Right lobe of liver (tissue), 6 donors: ENCODE measurements at regions not wholly inside any gene's neighbourhood (a gene's known extent, or its start where the extent isn't known, plus 50 kb on each side); places are given as distances from the start of the nearest gene placed in this dataset.
"Not testable (repeated sequence)": the region's sequence is repeated elsewhere in the genome, so short reads cannot be mapped to it uniquely, and the experiment has no call there.

Source experiments
- ATAC-seq, 4 donors: fragments of 200-7000 bp; cut with Tn5 transposase; one replicate each; pipeline ENCODE4 v1.9.1; 2020; ENCODE audit warnings: mild to moderate bottlenecking in 4 of 4, moderate library complexity in 4 of 4
- DNase-seq, 3 donors: peaks; one replicate each; pipeline ENCODE4 v3.0.0-alpha.2; 2020
- H3K27ac ChIP-seq, 3 donors: fragments of 200-600 bp; one replicate each; pipeline ENCODE4 v1.8.0; 2022
- H3K27me3 ChIP-seq, 2 donors: fragments of 200-600 bp; one replicate each; pipeline ENCODE4 v1.8.0; 2022
- H3K36me3 ChIP-seq, 4 donors: fragments of 200-600 bp; sonication (generic) in 1 of 4; one replicate each; pipeline versions ENCODE4 v1.5.1 to v1.8.0; 2017 to 2022; ENCODE audit warnings: control low read depth in 1 of 4
- H3K4me1 ChIP-seq, 4 donors: fragments of 200-600 bp; sonication (generic) in 1 of 4; one replicate each; pipeline versions ENCODE4 v1.5.1 to v1.8.0; 2017 to 2022; ENCODE audit warnings: control low read depth in 1 of 4
- H3K4me3 ChIP-seq, 3 donors: fragments of 200-600 bp; one replicate each; pipeline ENCODE4 v1.8.0; 2022
- H3K9me3 ChIP-seq, 4 donors: fragments of 200-600 bp; sonication (generic) in 1 of 4; one replicate each; pipeline versions ENCODE4 v1.5.1 to v1.8.0; 2017 to 2022; ENCODE audit warnings: control low read depth in 1 of 4
- POLR2A ChIP-seq: fragments of 450-650 bp; IDR thresholded peaks from one replicate; pipeline ENCODE4 v1.6.1; 2017; ENCODE audit warnings: antibody characterized with exemption, mild to moderate bottlenecking
- WGBS: methylation state at CpG from one replicate; pipeline ENCODE4 v1.1.6; 2018; ENCODE audit warnings: low coverage, low lambda C conversion rate; ENCODE audit not compliant: insufficient coverage; ENCODE audit errors: missing lambda C conversion rate; 5-methylcytosine and 5-hydroxymethylcytosine counted together
- intact Hi-C, 2 donors: fragments of 100-400 bp; cut with DNase I; formaldehyde crosslinking; loops; one replicate each; pipeline versions ENCODE4 v1.11.2 to v1.14.1; 2022
- TF ChIP-seq, protein P1 (sequence below), 4 donors: fragments of 200-600 bp in 3 of 4; fragments of 450-650 bp in 1 of 4; IDR thresholded peaks; one replicate each; pipeline versions ENCODE4 v1.5.1 to v1.8.0; 2016 to 2022; ENCODE audit warnings: antibody characterized with exemption in 4 of 4, mild to moderate bottlenecking in 2 of 4
- donor health status: DM: no; HTN: yes; CAD: no.
- donor health status: DM: no; HTN: no; CAD: no.
- donor health status: DM: no; HTN: no; CAD: no.
- donor health status: DM: no; HTN: yes; CAD: no.
- donor health status: DM: no; HTN: yes; CAD: no.

DNA sequence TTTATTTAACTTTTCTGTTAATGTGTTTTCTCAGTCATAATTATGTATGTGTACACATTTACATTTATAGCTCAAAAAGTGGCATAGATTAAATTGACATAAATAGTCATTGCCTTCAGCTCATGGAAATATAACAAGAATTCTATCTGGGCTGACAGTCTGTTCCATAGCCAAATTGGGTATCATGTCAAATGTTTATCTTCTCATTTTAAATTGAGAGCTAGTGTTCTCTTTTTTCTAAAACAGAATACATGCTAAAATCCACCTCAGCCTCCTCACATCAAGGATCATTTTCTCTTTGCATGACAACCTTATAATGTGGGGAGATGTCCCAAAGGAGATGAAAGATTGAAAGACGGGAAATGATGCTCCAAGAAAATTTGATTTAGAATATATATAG lies 144.1 kb upstream of the BCHE start:
- 45% methylated on average over 1 of the region's 1 CpG for WGBS
- Histone ChIP-seq H3K4me3 (no peak overlapping the region), H3K27me3 (no peaks in the 10 kb centered on the region), H3K9me3 (no peaks in the 10 kb centered on the region), H3K4me1 (no peaks in the 10 kb centered on the region), H3K36me3 (no peaks in the 10 kb centered on the region), H3K27ac (no peak overlapping the region)
- ATAC-seq (no peak), DNase-seq (no peak)
- no peak for TF ChIP-seq POLR2A
- TF ChIP-seq, protein P1, sequence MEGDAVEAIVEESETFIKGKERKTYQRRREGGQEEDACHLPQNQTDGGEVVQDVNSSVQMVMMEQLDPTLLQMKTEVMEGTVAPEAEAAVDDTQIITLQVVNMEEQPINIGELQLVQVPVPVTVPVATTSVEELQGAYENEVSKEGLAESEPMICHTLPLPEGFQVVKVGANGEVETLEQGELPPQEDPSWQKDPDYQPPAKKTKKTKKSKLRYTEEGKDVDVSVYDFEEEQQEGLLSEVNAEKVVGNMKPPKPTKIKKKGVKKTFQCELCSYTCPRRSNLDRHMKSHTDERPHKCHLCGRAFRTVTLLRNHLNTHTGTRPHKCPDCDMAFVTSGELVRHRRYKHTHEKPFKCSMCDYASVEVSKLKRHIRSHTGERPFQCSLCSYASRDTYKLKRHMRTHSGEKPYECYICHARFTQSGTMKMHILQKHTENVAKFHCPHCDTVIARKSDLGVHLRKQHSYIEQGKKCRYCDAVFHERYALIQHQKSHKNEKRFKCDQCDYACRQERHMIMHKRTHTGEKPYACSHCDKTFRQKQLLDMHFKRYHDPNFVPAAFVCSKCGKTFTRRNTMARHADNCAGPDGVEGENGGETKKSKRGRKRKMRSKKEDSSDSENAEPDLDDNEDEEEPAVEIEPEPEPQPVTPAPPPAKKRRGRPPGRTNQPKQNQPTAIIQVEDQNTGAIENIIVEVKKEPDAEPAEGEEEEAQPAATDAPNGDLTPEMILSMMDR (IDR thresholded peaks at IDR 0.05): no peak
- intact Hi-C loops: no loop called here

DNA sequence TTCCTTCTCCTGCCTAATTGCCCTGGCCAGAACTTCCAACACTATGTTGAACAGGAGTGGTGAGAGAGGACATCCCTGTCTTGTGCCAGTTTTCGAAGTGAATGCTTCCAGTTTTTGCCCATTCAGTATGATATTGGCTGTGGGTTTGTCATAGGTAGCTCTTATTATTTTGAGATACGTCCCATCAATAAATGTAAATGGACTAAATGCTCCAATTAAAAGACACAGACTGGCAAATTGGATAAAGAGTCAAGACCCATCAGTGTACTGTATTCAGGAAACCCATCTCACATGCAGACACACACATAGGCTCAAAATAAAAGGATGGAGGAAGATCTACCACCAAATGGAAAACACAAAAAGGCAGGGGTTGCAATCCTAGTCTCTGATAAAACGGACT lies 123.6 kb upstream of the BCHE start:
- H3K27ac ChIP-seq, H3K4me3 ChIP-seq, H3K4me1 ChIP-seq, intact Hi-C loops, H3K27me3 ChIP-seq, ATAC-seq, DNase-seq, H3K9me3 ChIP-seq, H3K36me3 ChIP-seq: not testable (repeated sequence)
- 37% methylated on average over 3 of the region's 3 CpGs for WGBS

DNA sequence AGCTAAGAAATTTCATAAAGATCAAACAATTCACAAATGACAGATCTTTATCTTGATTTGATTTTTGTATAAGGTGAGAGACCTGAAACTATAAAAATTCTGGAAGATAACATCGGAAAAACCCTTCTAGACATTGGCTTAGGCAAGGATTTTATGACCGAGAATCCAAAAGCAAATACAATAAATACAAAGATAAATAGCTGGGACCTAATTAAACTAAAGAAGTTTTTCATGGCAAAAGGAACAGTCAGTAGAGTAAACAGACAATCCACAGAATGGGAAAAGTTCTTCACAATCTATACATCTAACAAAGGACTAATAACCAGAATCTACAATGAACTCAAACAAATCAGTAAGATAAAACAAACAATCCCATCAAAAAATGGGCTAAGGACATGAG lies 116.9 kb upstream of the BCHE start:
- 80% methylated on average over 2 of the region's 2 CpGs for WGBS
- Histone ChIP-seq H3K4me1 (no peaks in the 10 kb centered on the region), H3K27ac (no peak overlapping the region), H3K36me3 (no peaks in the 10 kb centered on the region), H3K27me3 (no peaks in the 10 kb centered on the region), H3K9me3 (no peaks in the 10 kb centered on the region), H3K4me3 (no peak overlapping the region)
- TF ChIP-seq, protein P1 (IDR thresholded peaks at IDR 0.05): no peak
- no peak for TF ChIP-seq POLR2A
- intact Hi-C loops: no loop called here
- no peak for DNase-seq
- no peak for ATAC-seq

DNA sequence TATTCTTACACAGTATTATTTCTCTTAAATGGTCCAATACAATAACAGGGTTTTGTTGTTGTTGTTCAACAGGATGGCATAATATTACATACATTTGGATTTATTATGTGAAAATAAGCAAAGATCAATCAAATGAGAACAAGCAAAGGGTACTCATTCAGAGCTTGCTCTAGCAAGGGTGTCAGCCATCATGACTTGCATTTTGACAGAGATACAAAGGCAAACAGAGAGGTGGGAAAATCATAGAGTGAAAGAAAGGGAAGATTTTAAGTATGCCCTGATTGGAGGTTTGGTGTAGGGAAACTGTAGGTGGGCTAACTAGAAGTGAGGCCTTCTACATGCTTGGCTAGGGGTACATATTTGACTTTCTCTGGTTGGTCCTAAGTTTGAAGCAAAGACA lies 109.1 kb upstream of the BCHE start:
- Histone ChIP-seq H3K4me3 (no peak overlapping the region), H3K9me3 (no peaks in the 10 kb centered on the region), H3K27me3 (no peaks in the 10 kb centered on the region), H3K27ac (no peak overlapping the region), H3K36me3 (no peaks in the 10 kb centered on the region), H3K4me1 (no peaks in the 10 kb centered on the region)
- intact Hi-C loops: no loop called here
- TF ChIP-seq, protein P1 (IDR thresholded peaks at IDR 0.05): no peak
- TF ChIP-seq POLR2A: no peak
- DNase-seq (no peak), ATAC-seq (no peak)

DNA sequence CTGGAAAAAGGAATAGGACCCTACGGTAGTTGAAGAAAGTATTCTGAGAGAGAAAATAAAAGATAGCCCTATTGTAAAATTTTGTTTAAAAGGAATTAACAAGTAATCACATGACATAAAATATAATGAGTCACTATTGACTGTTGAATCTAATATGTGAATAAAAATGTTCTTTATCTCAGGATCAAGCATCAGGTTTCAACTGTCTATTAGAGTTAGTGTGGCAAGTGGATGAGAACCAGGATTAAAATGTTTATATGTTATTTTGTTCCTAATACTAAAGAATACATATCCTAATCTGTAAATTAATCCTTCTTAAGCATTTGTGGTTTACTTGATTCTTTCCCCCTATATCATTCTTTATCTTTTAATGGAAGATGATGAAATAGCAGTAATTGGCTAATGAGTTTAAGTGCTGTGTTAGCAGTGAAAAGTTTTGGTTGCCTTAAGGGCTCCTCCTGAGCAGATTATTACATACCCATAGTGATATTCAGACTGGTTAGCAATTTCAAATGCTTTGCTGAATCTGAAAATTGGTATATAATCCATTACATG lies 101.8 kb upstream of the BCHE start:
- DNase-seq (no peak), ATAC-seq (no peak)
- WGBS: 85% methylated on average over 1 of the region's 1 CpG
- intact Hi-C loops: no loop called here
- H3K27ac ChIP-seq: no peak overlapping the region
- no peaks in the 10 kb centered on the region for H3K36me3 ChIP-seq
- no peak for TF ChIP-seq POLR2A
- TF ChIP-seq, protein P1 (IDR thresholded peaks at IDR 0.05): no peak
- no peak overlapping the region for H3K4me3 ChIP-seq
- no peaks in the 10 kb centered on the region for H3K4me1 ChIP-seq
- H3K27me3 ChIP-seq: no peaks in the 10 kb centered on the region
- H3K9me3 ChIP-seq: no peaks in the 10 kb centered on the region

DNA sequence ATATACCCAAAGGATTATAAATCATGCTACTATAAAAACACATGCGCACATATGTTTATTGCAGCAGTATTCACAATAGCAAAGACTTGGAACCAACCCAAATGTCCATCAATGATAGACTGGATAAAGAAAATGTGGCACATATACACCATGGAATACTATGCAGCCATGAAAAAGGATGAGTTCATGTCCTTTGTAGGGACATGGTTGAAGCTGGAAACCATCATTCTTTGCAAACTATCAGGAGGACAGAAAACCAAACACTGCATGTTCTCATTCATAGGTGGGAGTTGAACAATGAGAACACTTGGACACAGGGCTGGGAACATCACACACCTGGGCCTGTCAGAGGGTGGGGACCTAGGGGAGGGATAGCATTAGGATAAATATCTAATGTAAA lies 98.9 kb upstream of the BCHE start:
- H3K27me3 ChIP-seq, intact Hi-C loops, ATAC-seq, H3K4me3 ChIP-seq, H3K36me3 ChIP-seq, H3K4me1 ChIP-seq, H3K9me3 ChIP-seq, DNase-seq, H3K27ac ChIP-seq: not testable (repeated sequence)
- 89% methylated on average over 1 of the region's 1 CpG for WGBS

DNA sequence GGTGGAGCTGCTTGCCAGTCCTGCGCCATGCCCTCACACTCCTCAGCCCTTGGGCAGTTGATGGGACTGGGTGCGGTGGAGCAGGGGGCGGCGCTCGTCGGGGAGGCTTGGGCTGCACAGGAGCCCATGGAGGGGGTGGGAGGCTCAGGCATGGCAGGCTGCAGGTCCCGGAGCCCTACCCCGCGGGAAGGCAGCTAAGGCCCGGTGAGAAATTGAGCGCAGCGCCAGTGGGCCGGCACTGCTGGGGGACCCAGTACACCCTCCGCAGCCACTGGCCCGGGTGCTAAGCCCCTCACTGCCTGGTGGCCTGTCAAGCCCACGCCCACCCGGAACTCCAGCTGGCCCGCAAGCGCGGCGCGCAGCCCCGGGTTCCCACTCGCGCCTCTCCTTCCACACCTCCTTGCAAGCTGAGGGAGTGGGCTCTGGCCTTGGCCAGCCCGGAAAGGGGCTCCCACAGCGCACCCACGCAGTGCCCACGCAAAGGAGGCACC lies 87.1 kb upstream of the BCHE start:
- H3K36me3 ChIP-seq, H3K27ac ChIP-seq, H3K4me3 ChIP-seq, intact Hi-C loops, H3K4me1 ChIP-seq, ATAC-seq, H3K27me3 ChIP-seq, H3K9me3 ChIP-seq: not testable (repeated sequence)
- WGBS: 87% methylated on average over 3 of the region's 29 CpGs
- DNase-seq: peak in 2 of 3 donors; percentile 41 to 47
